Left ventricle myocardium inferior (tissue), 1 donor: ENCODE measurements at regions not wholly inside any gene's neighbourhood (a gene's known extent, or its start where the extent isn't known, plus 50 kb on each side); places are given as distances from the start of the nearest gene placed in this dataset.

Experiments
- DNase-seq: peaks from one replicate; pipeline ENCODE4 v3.0.0-alpha.2; 2020
- H3K27ac ChIP-seq: fragments of 200-600 bp; replicated peaks from 2 replicates; pipeline ENCODE4 v1.8.0; 2021
- H3K27me3 ChIP-seq: fragments of 200-600 bp; 2 replicates; pipeline ENCODE4 v1.8.0; 2021; ENCODE audit warnings: low read depth
- H3K36me3 ChIP-seq: fragments of 200-600 bp; 2 replicates; pipeline ENCODE4 v1.8.0; 2021
- H3K4me1 ChIP-seq: fragments of 200-600 bp; 2 replicates; pipeline ENCODE4 v1.8.0; 2021
- H3K4me3 ChIP-seq: fragments of 200-600 bp; 2 replicates; pipeline ENCODE4 v1.8.0; 2021; ENCODE audit warnings: mild to moderate bottlenecking, moderate library complexity
- H3K9me3 ChIP-seq: fragments of 200-600 bp; replicated peaks from 2 replicates; pipeline ENCODE4 v1.8.0; 2021
- intact Hi-C: fragments of 100-400 bp; cut with micrococcal nuclease; formaldehyde crosslinking; loops from one replicate; pipeline ENCODE4 v1.11.0; 2022
- TF ChIP-seq, protein P1 (sequence below): fragments of 200-600 bp; IDR thresholded peaks from 2 replicates; pipeline ENCODE4 v1.8.0; 2021; ENCODE audit warnings: antibody characterized with exemption, mild to moderate bottlenecking, borderline replicate concordance
- donor health status: DM: no; HTN: yes; CAD: no; lungs with severe emphysema.

DNA sequence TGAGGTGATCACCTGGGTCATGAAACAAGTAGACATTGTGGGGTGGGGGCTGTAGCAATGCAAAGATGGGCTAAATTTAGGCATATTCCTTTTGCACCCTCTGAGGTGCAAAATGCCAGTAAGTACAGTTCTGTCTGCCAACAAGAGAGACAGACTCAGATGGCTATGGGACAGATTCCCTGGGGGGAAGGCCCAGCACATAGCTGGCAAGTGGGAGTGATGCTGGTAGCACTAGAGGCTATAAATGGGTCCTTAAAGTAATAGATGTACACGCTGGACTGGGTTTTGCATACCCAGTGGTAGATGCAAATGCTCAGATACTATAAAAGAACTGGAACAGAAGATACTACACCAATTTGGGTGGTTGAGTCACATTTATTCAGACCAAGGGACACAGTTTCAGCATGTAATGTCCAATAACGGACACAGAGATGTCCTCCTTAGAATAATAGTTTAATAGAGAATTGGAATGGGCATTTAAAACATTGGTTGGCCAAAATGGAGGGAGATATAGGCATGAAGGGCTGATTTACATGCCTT is 67.4 kb upstream of the RNU6-1 start:
- Histone ChIP-seq H3K36me3 (no peaks in the 10 kb centered on the region), H3K27me3 (no peaks in the 10 kb centered on the region), H3K4me1 (peaks cover 21% of the 10 kb centered on the region), H3K9me3 (peaks cover 21% of the 10 kb centered on the region), H3K4me3 (no peak overlapping the region), H3K27ac (peak overlapping the region; percentile 23)
- intact Hi-C loops = no loop called here
- TF ChIP-seq, protein P1, sequence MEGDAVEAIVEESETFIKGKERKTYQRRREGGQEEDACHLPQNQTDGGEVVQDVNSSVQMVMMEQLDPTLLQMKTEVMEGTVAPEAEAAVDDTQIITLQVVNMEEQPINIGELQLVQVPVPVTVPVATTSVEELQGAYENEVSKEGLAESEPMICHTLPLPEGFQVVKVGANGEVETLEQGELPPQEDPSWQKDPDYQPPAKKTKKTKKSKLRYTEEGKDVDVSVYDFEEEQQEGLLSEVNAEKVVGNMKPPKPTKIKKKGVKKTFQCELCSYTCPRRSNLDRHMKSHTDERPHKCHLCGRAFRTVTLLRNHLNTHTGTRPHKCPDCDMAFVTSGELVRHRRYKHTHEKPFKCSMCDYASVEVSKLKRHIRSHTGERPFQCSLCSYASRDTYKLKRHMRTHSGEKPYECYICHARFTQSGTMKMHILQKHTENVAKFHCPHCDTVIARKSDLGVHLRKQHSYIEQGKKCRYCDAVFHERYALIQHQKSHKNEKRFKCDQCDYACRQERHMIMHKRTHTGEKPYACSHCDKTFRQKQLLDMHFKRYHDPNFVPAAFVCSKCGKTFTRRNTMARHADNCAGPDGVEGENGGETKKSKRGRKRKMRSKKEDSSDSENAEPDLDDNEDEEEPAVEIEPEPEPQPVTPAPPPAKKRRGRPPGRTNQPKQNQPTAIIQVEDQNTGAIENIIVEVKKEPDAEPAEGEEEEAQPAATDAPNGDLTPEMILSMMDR = no peak
- no peak for DNase-seq

DNA sequence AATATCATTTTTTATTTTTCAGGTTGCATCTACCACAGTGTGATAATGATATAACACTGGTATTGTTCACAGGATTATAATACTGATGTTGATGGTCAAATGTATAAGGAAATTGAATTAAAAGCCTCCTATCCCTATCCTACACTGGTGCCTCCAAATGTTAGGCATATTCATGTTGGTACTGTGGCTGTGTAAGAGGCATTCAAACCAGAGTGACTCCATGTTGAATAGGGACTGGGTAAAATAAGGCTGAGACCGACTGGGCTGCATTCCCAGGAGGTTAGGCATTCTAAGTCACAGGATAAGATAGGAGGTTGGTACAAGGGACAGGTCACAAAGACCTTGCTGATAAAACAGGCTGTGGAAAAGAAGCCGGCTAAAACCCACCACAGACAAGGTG is 68.9 kb upstream of the RNU6-1 start:
- Histone ChIP-seq H3K4me3 (no peak overlapping the region), H3K36me3 (no peaks in the 10 kb centered on the region), H3K4me1 (peaks cover 21% of the 10 kb centered on the region), H3K27me3 (no peaks in the 10 kb centered on the region), H3K9me3 (peaks cover 21% of the 10 kb centered on the region), H3K27ac (no peak overlapping the region)
- TF ChIP-seq, protein P1 = no peak
- intact Hi-C loops = no loop called here
- no peak for DNase-seq

DNA sequence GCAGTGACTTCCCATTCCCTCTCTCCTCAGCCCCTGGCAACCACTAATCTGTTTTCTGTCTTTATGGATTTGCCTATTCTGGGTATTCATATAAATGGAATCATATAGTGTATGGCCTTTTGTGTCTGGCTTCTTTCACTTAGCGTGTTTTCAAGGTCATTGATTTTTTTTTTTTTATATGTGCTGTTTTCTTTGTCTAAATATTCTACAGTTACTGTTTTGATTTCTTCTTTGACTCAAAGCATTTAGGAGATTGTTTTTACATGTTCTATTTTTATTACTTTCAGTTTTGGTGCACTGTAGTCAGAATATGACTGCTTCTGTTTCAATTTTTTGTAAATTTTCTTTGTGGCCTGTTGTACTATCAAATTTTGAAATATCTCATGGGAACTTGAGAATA is 71.9 kb upstream of the RNU6-1 start:
- Histone ChIP-seq H3K27me3 (no peaks in the 10 kb centered on the region), H3K4me3 (no peak overlapping the region), H3K27ac (peak overlapping the region; percentile 41), H3K4me1 (peaks cover 44% of the 10 kb centered on the region), H3K36me3 (no peaks in the 10 kb centered on the region), H3K9me3 (peaks cover 21% of the 10 kb centered on the region)
- TF ChIP-seq, protein P1 = no peak
- no peak for DNase-seq
- intact Hi-C loops = no loop called here

DNA sequence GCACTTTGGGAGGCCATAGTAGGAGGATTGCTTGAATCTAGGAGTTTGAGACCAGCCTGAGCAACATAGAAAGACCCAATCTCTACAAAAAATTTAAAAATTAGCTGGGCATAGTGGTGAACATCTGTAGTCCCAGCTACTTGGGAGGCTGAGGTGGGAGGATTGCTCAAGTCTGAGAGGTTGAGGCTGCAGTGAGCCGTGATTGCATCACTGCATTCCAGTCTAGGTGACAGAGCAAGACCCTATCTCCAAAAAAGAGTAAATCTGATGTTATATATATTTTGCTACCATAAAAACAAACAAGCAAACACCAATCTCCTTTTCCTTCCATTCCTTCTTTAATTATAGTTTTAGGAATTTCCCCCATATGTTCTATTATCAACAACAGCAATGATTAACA is 74.2 kb upstream of the RNU6-1 start:
- Histone ChIP-seq H3K4me3 (no peak overlapping the region), H3K27me3 (no peaks in the 10 kb centered on the region), H3K9me3 (peaks cover 21% of the 10 kb centered on the region), H3K36me3 (no peaks in the 10 kb centered on the region), H3K4me1 (peaks cover 41% of the 10 kb centered on the region), H3K27ac (peak overlapping the region; percentile 81)
- intact Hi-C loops = no loop called here
- no peak for DNase-seq
- TF ChIP-seq, protein P1 = no peak

DNA sequence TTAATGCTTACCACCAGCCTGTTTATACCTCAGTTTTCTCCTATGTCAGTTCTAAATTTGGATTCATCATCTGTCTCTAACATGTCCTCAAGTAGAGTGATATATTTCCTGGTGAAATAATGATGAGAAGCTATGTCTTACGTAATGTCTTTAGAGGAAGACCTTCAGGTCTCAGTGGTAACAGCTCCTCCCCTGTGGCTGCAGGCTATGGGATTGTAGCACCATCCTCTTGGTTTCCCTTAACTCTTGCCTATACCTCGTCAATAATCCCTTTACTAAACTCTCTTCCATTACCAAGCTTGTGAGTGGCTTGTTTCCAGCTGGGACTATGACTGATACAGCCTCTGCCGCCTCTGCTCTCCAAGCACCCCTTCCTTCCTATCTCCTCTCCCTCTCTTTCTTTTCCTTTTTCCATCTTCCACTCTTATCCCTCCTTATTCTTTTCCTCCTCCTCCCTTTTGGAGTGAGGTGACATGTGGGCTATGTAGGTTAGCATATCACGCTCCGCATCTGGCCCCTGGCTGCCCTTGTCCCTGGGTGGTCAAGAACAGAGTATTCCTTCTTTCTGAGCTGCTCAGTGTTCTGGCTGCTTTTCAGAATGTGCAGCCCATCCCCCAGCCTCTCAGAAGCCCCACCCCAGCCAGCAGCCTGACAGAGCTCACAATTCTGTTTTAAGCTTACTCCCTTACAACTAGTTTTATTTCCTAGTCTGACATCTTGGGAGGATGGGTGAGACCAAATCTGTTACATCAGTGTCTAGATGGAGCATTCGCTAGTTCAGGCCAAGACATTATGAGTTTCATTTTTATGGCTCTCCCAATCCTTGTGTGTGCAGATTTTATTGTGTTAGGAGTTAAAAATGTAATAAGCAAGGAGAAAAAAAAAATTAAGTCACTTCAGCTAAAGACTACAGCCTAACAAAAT is 75.0 kb upstream of the RNU6-1 start:
- TF ChIP-seq, protein P1 = no peak
- Histone ChIP-seq H3K27ac (peak overlapping the region; percentile 81), H3K36me3 (no peaks in the 10 kb centered on the region), H3K9me3 (peaks cover 15% of the 10 kb centered on the region), H3K27me3 (no peaks in the 10 kb centered on the region), H3K4me3 (no peak overlapping the region), H3K4me1 (peaks cover 41% of the 10 kb centered on the region)
- peak; percentile 73 for DNase-seq
- intact Hi-C loops = no loop called here
